Loucy (cell line): ENCODE measurements at regions not wholly inside any gene's neighbourhood (a gene's known extent, or its start where the extent isn't known, plus 50 kb on each side); places are given as distances from the start of the nearest gene placed in this dataset.

Experiments used
- CTCF ChIP-seq: fragments of 200-600 bp; sonication (generic); conservative IDR thresholded peaks from 2 replicates; pipeline ENCODE4 v1.5.1; 2014; ENCODE audit warnings: mild to moderate bottlenecking, antibody characterized with exemption, low read length
- EZH2phosphoT487 ChIP-seq: fragments of 200-600 bp; IDR thresholded peaks from 2 replicates; pipeline ENCODE4 v1.6.1; 2018; ENCODE audit warnings: antibody characterized with exemption, mild to moderate bottlenecking, moderate library complexity, borderline replicate concordance

- TF ChIP-seq CTCF (no peak), EZH2phosphoT487 (no peak)
Measured at GRCh38 chr5:128701301-128701700, 163.3 kb upstream of the FBN2 start.
